SHP77 treated with DMSO at 0.1 percent for 48 hours (cell line): ENCODE measurements at regions not wholly inside any gene's neighbourhood (a gene's known extent, or its start where the extent isn't known, plus 50 kb on each side); places are given as distances from the start of the nearest gene placed in this dataset.

ENCODE experiments used
- DNase-seq: peaks from one replicate; lab custom pipeline; 2025; lab: John Stamatoyannopoulos, UW

DNA sequence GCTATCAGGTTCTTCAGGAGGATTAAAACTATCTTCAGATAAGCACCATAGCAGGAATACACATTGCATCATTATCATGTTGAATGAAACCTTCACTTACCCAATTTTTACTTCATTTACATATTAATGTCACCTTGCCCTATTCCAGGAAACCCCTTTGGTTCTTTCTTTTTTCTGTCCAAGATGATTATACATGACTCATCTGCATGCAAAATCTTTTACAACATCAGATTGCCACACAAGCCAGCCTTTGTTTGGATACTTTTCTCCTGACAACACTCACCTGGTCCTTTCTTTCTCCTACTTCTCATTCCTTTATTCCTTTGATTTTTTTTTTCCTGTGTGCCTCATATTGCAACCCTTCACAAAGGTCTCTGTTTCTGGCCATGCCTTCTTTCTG, 200.5 kb upstream of the POU3F2 start:
- no peak for DNase-seq

GRCh38 chr6:98634569-98634968, 199.8 kb upstream of the POU3F2 start:
- DNase-seq = no peak

DNA sequence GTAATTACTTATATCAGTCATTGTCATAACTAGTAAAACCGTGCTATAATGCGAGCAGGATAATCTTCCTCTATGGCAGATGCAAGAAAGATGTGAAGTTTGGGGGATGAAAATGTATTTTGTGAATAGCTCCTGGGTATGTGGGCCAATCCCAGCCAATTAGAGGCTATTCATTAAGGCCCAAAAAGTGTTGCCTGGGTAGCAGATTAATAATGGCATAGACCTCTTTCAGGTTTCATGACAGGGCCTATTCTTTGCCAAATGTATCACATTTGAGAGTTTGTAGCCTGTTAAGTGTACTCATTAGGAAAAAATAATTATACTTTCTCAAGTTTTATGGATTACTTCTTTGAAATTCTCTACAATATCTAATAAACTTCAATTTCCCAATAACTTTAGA, 199.2 kb upstream of the POU3F2 start:
- no peak for DNase-seq

DNA sequence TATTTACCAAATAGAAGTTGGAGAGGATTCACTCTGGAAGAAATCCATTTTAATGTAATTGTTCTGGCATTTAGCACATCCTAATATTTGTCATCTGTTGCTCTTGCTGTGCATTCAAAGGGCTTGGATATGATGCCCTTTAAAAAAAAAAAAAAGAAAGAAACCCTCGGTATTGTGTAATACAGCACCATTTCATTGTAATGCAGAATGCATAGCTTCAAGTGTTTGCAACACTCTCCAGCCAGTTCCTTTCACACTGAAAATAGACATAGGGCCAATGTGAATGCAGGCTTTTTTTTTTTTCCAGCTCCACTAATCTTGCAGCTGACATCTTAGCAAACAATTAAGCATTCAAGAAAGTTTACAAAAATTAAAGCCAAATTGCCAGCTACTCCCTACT, 197.4 kb upstream of the POU3F2 start:
- no peak for DNase-seq

DNA sequence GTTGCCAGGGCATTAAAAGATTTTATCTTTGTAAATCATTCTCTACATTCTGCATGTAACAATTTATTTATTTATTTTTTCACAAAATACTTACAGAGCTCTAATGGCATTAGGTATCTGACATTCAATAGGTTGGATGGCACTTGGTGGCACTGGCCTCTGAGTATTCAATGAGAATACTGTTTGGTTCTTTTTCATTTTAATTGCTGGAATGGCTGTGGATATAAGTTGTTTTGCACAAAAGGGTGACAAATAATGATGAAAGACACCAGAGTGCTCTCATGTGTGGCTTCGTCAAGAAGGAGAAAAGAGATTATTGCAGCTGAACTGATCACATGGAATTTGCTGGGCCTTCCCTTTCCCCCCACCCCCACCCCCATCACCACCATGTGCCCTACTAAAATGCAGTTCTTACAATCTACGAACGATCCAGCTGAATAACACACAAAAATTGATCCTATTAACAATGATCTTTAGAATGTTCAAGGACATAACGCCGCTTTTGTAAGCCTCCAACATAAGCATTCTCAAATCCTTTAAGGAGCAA, 195.2 kb upstream of the POU3F2 start:
- no peak for DNase-seq

- no peak for DNase-seq
Observed at GRCh38 chr6:98640366-98640765, 194.0 kb upstream of the POU3F2 start.

DNA sequence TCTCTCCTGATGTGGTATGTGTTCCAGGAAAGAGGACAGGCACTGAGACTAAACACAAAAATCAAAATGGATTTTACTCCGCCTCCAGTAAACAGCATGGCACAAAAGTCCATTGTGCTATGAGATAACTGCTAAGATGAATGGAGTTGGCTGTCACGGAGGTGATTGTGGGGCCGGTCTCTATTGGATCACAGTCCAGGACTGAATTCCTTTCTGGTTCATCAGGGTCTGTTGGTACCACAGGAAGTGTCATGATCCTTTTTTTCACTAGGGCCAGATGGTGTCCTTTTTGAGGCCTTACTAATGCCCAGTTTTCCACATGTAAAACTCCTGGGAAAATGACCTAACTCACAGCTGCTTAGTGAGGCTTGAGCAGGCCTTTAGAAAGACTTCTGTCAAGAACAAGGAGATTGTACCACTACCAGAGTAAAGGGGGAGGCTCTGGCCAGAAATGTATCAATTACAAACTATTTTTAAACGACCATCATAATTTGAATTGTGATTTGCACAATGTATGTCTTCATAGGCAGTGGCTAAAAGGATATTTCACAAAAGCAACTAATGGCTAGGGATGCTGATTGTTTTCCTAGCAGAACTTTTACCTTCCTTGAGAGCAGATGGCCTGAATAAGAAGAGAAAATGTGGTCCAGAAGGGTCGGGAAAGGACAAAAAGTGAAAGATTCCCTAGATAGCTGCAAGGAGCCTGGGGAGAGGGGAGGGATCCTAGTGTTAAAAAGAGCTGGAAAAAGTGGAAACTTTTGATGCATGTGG, 192.2 kb upstream of the POU3F2 start:
- no peak for DNase-seq

DNA sequence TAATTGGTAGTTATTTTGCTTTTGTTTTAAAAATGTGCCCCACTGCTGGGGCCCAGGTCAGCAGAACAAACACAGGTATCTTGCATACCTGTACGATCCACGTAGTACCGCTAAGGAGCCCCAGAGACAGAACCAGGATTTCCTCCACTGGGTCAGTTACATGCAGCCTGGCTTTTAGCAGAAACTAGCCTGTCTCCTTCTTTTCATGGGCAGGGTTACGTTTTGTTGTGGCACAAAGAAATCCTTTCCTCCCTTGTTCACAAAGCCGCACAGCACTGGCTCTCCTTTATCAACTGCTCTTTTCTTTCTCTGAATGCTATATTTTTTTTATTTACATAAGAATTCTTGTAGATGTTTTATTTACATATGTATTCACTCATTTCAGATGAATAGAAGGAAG, 190.3 kb upstream of the POU3F2 start:
- DNase-seq = no peak

- no peak for DNase-seq
Observed at GRCh38 chr6:98648211-98648914, 186.0 kb upstream of the POU3F2 start.

DNA sequence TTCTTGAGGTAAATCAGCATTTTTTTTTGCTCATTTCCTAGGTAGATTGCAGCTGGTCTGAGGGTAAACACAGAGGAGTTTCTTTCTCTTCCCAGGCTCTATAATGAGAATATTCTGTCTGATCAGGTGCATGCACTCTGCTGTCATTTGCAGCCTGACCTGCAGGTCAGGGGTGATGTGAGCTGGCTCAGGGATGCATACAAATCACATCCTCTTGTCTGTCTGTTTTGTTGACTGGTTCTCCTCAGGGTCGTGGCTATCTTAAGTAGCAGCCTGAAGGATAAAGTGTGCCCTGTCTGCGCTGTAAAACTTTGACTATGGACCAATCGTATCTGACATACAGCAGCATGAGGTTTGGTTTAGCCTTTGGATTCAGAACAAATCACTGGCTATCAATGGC, 183.4 kb upstream of the POU3F2 start:
- no peak for DNase-seq

GRCh38 chr6:98653179-98653578, 181.2 kb upstream of the POU3F2 start:
- no peak for DNase-seq

- DNase-seq = no peak
Observed at GRCh38 chr6:98657764-98658163, 176.6 kb upstream of the POU3F2 start.

DNA sequence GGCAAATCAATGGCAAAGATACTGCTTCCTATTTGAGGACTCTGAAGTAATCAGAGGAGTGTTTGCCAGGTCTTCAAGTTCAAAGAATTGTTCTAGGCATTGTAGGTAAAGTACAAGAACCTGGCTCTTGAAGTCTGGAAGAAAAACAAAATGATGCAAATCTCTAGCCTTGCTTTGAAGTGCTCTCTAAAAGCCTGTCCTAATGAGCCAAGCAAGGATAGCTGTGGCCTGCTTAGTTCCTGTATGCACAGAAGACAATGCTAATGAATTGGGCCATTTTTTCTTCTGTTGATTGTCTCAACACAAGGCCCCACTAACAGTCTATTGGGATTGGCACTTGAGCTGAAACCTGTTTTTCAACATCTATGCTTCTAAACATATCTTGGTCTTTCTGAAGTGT, 165.0 kb upstream of the POU3F2 start:
- no peak for DNase-seq

DNA sequence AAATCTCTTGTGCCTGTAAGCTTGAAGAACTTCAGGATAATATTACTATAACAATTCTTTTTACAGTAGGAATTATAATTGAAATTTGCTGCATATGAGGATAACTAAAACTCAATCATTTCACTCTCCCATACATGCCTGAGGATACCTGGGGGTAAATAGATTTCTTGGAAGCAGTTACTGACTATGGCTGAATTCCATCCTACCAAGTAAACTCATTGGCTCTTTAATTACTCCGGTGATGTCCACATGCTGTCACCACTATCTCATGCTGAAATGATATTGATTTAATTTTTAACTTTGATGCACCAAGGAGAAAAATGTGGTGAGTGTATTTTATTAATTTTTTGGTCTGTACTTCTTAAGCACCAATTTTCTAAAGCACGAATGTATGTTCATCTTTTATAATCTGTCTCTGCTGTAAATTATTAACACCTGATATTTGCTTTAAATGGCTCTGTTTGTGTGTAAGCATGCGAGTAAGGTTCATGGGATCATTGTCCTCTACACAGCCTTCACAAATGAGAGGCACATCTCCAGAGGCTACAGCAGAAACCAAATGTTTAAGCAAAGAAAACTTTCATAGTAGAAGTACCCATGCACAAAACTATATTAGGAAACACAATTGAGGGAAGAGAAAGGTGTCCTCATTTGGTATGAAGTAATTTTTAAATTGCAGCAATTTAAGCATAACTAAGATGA, 164.2 kb upstream of the POU3F2 start:
- no peak for DNase-seq

- DNase-seq = no peak
Observed at GRCh38 chr6:98672681-98673475, 161.5 kb upstream of the POU3F2 start.

GRCh38 chr6:98678481-98678880, 155.9 kb upstream of the POU3F2 start:
- no peak for DNase-seq

DNA sequence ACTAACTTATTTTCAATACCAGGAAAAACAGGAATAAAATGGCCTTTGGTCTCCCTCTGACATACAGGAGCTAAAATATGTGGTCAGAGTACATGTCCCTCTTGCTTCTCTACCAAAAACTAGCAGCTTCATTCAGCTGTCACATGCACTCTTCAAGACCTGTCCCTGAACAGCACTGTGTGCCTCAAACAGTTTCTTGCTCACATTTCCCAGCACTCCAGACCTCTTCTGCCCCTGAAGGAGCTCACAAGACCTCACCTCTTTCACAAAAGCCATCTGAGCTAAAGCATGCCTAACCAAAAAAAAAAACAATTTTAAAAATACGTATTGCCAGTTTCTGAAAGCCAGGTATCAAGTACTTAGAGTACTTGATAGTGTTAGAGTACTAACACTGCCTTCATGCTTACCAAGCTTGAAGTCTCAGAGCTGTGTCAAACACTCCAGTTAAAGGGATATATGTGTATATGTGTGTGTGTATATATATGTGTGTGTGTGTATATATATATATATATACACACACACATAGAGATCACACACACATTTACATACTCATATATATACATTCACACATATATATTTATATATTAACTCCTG, 148.3 kb upstream of the POU3F2 start:
- no peak for DNase-seq

DNA sequence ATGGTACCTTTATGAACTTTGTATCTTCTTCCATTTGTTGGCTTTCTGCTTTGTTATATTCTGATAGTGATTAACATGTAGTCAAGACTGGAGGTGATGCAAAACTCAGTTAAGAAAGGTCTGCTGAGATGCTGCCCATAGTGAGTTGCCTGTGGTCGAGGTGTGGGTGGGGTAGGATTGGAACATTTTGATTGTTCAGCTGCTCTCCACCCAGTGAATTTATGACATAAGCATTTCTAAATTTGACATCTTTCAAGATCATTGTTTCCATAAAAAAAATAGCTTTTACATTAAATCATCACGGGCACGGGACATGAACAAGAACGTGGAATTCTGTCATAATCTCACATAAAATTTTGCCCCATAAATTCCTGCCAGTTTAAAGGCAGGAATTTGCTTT, 146.6 kb upstream of the POU3F2 start:
- no peak for DNase-seq

GRCh38 chr6:98695091-98695801, 139.1 kb upstream of the POU3F2 start:
- DNase-seq = no peak

- no peak for DNase-seq
Observed at GRCh38 chr6:98711380-98711779, 123.0 kb upstream of the POU3F2 start.

DNA sequence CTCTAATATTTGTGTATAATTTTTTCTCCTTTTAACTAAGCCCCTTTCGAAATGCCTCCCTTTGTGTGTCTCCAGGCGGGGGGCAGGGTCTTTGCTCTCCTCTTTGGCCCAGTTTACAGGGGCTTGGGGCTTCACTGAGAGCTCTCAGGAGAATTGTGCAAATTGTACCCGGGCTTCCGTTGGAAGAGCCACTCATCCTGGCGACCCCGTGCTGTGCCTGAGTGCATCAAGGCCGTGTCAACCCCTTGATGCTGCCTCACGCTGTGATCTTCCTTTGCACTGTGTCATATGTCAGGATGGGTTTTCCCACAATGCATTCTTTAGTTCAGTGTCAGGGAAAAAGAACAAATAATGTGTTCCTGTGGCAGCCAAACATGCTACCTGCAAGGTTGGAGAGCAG, 118.0 kb upstream of the POU3F2 start:
- DNase-seq = no peak
